A673 (cell line): ENCODE measurements at regions not wholly inside any gene's neighbourhood (a gene's known extent, or its start where the extent isn't known, plus 50 kb on each side); places are given as distances from the start of the nearest gene placed in this dataset.

ENCODE experiments used
- BruUV-seq: library from RNA; stranded (reverse); fragments of 400-500 nt; replicated peaks from 2 replicates; lab custom pipeline; 2021; lab: Mats Ljungman, UMichigan
- CTCF ChIA-PET: fragments of 300-600 bp; sonication (Branson Sonifier 250); formaldehyde crosslinking; loops from one replicate; lab custom pipeline; 2022; ENCODE audit warnings: antibody characterized with exemption; lab: Charles Lee
- POLR2A ChIA-PET: fragments of 300-600 bp; sonication (Branson Sonifier 250); formaldehyde crosslinking; loops from one replicate; lab custom pipeline; 2022; ENCODE audit warnings: antibody characterized with exemption; ENCODE audit not compliant: low non-redundant PET; lab: Charles Lee
- DNase-seq: peaks from one replicate; pipeline ENCODE4 v3.0.0-alpha.2; 2015; ENCODE audit warnings: low spot score
- H3K27ac ChIP-seq: fragments of 200-600 bp; sonication (generic); 2 replicates; pipeline ENCODE4 v1.5.1; 2016; ENCODE audit warnings: mixed run types, low read depth, mild to moderate bottlenecking, mixed read lengths, antibody characterized with exemption, low read length; ENCODE audit not compliant: poor library complexity, severe bottlenecking
- H3K27me3 ChIP-seq: fragments of 200-600 bp; sonication (generic); replicated peaks from 2 replicates; pipeline ENCODE4 v1.6.1; 2017; ENCODE audit warnings: mixed run types, low read depth, mild to moderate bottlenecking, mixed read lengths, antibody characterized with exemption, low read length; ENCODE audit not compliant: insufficient read depth, poor library complexity
- H3K36me3 ChIP-seq: fragments of 200-600 bp; sonication (generic); 2 replicates; pipeline ENCODE4 v1.6.1; 2016; ENCODE audit warnings: mixed run types, mild to moderate bottlenecking, mixed read lengths, antibody characterized with exemption, low read length; ENCODE audit not compliant: insufficient read depth, poor library complexity, severe bottlenecking
- H3K4me1 ChIP-seq: fragments of 200-600 bp; sonication (generic); 2 replicates; pipeline ENCODE4 v1.6.1; 2017; ENCODE audit warnings: mixed run types, mild to moderate bottlenecking, mixed read lengths, antibody characterized with exemption, low read length; ENCODE audit not compliant: insufficient read depth, poor library complexity, severe bottlenecking
- H3K4me3 ChIP-seq: fragments of 200-600 bp; sonication (generic); 2 replicates; pipeline ENCODE4 v1.5.1; 2016; ENCODE audit warnings: low read depth, mixed run types, mild to moderate bottlenecking, mixed read lengths, low read length; ENCODE audit not compliant: poor library complexity, severe bottlenecking
- H3K9me3 ChIP-seq: fragments of 200-600 bp; sonication (generic); 2 replicates; pipeline ENCODE4 v1.6.1; 2016; ENCODE audit warnings: mixed run types, low read depth, mild to moderate bottlenecking, mixed read lengths, antibody characterized with exemption, low read length; ENCODE audit not compliant: poor library complexity, severe bottlenecking
- CTCF ChIP-seq: fragments of 300-800, 200-600 bp; sonication (generic); conservative IDR thresholded peaks from 2 replicates; pipeline ENCODE4 v1.5.1; 2017; ENCODE audit warnings: low read depth, mild to moderate bottlenecking, antibody characterized with exemption, low read length, moderate library complexity, mixed read lengths
- EZH2 ChIP-seq: fragments of 200-600 bp; sonication (generic); IDR thresholded peaks from 2 replicates; pipeline ENCODE4 v1.6.1; 2017; ENCODE audit warnings: borderline replicate concordance, low read depth, mild to moderate bottlenecking, mixed read lengths, antibody characterized with exemption, low read length; ENCODE audit not compliant: poor library complexity, severe bottlenecking
- intact Hi-C: fragments of 100-400 bp; cut with micrococcal nuclease; formaldehyde crosslinking; loops from one replicate; pipeline ENCODE4 v1.10.0; 2022; ENCODE audit not compliant: unreplicated experiment

- Histone ChIP-seq H3K36me3 (no peaks in the 10 kb centered on the region), H3K4me3 (no peak overlapping the region), H3K4me1 (peaks cover 39% of the 10 kb centered on the region), H3K27ac (peak overlapping the region; percentile 79), H3K27me3 (no peaks in the 10 kb centered on the region), H3K9me3 (no peaks in the 10 kb centered on the region)
- DNase-seq, result peak; percentile 89
- intact Hi-C loops, result loop anchor here (5.0 kb wide), 1 partner anchor 111 kb away; no protein-coding TSS in a partner anchor
- BruUV-seq, result no TSS peak
- CTCF ChIA-PET, result no interaction called here
- TF ChIP-seq CTCF, result no peak
- POLR2A ChIA-PET, result interaction anchor here (0.6 kb wide), 1 partner anchor 1511 kb away, joined by 3 read pairs; no protein-coding TSS in a partner anchor
Measured at GRCh38 chr6:103870970-103871369, 988.7 kb downstream of the HACE1 start.

GRCh38 chr6:103862297-103862696, 997.4 kb downstream of the HACE1 start:
- Histone ChIP-seq H3K36me3 (no peaks in the 10 kb centered on the region), H3K27ac (no peak overlapping the region), H3K9me3 (no peaks in the 10 kb centered on the region), H3K4me3 (no peak overlapping the region), H3K27me3 (no peaks in the 10 kb centered on the region), H3K4me1 (no peaks in the 10 kb centered on the region)
- ChIA-PET CTCF (no interaction called here), POLR2A (no interaction called here)
- TF ChIP-seq CTCF (no peak), EZH2 (no peak)
- no TSS peak for BruUV-seq
- DNase-seq, result no peak
- intact Hi-C loops, result no loop called here

GRCh38 chr6:103858003-103858402, 1001.7 kb downstream of the HACE1 start:
- TF ChIP-seq CTCF (no peak), EZH2 (no peak)

More at GRCh38 chr6:103858003-103858402, 1001.7 kb downstream of the HACE1 start:
- ChIA-PET POLR2A (no interaction called here), CTCF (no interaction called here)
- Histone ChIP-seq H3K4me1 (no peaks in the 10 kb centered on the region), H3K27me3 (no peaks in the 10 kb centered on the region), H3K9me3 (no peaks in the 10 kb centered on the region), H3K36me3 (no peaks in the 10 kb centered on the region), H3K27ac (no peak overlapping the region), H3K4me3 (no peak overlapping the region)
- intact Hi-C loops, result no loop called here
- no TSS peak for BruUV-seq
- no peak for DNase-seq
